Superior temporal gyrus (tissue), 1 donor: ENCODE measurements at regions not wholly inside any gene's neighbourhood (a gene's known extent, or its start where the extent isn't known, plus 50 kb on each side); places are given as distances from the start of the nearest gene placed in this dataset.
"Not testable (repeated sequence)": the region's sequence is repeated elsewhere in the genome, so short reads cannot be mapped to it uniquely, and the experiment has no call there.

Source experiments
- DNase-seq: peaks from one replicate; pipeline ENCODE4 v3.0.0-alpha.2; 2016; ENCODE audit errors: extremely low spot score

DNA sequence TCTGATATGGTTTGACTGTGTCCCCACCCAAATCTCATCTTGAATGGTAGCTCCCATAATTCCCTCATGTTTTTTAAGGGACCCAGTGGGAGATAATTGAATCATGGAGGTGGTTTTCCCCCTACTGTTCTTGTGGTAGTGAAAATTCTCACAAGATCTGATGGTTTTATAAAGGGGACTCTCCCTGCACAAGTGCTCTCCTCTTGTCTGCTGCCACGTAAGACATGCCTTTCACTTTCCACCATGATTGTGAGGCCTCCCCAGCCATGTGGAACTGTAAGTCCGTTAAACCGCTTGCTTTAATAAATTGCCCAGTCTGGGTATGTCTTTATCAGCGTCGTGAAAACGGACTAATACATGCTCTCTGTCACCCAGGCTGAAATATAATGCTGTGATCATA, 200.9 kb upstream of the SLIT2 start:
- no peak for DNase-seq

DNA sequence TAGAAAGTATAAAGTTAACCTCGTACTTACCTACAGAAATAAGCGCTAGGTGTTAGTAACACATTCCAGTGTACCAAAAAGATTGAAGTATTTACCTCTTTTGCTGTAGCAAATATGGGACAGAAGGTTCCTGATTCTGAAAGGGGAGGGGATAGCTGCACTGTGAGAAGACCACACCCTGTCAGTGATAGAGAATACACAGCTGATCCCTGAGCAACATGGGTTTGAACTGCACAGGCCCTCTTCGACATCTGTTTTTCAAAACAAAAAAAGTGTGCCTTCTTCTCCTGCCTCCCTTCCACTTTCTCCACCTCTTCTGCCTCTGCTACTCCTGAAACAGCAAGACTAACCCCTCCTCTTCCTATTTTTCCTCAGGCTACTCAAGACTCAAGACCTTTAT, 201.8 kb upstream of the SLIT2 start:
- DNase-seq = no peak

DNA sequence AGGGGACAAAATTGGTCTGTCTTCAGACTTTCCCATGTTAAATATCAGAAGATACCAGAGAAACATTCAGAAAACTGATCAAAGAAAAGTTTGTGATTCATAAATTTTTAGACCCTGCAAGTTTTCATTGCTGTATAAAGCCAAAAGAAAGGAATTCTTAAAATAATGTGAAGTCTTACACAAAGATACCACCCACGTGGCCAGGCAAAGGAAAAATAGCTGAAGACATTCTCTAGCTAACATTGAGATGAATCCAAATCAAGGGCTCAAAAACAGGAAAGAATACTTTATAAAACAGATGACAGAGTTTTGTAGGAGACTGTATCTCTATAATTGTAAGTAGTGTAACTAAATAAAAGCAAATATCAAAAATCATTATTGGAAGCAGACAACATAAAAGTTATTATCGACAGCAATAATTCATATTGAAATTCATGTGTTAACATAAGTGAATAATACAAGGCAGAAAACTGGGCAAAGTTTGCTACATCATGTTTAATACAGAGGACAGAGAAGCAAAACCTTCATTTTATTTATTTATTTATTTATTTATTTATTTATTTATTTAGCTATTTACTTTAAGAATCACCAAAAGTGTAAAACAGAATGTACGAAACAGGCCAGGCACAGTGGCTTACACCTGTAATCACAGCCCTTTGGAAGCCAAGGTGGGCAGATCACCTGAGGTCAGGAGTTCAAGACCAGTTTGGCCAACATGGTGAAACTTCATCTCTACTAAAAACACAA, 204.6 kb upstream of the SLIT2 start:
- DNase-seq = no peak

DNA sequence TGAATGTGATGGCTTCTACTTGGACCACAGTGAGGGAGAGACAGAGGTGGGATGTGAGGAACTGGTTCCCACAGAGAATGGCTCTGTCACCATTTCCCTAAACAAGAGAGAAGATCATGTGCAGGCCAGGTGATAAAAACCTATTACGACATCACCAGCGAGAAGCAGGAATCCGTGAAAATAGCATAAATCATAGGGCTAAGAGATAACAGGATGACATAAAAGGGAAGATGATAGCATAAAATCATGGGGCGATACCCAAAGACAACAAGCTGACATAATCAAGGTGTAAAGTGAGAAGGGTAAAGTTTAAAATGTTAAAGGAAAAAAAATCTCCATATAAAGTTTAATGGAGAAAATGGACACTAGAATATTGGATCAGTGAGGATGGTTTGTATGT, 205.5 kb upstream of the SLIT2 start:
- no peak for DNase-seq

DNA sequence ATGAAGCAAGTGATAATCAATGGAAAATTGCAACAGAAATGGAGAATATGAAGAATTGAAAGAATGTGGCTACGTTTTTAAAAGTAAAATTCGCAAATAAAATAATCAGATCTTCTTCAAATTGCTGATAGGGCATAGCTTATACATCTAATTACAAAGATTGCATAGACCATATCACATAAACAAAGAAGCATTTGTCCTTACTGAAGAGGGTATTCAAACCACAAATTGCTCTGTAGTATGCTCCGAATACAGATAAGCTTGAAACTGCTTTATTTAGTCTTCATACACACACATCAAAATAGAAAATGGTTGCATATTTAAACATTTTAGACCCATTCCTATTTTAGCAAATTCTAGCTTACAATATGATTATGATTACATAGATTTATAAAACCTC, 206.7 kb upstream of the SLIT2 start:
- DNase-seq = no peak

DNA sequence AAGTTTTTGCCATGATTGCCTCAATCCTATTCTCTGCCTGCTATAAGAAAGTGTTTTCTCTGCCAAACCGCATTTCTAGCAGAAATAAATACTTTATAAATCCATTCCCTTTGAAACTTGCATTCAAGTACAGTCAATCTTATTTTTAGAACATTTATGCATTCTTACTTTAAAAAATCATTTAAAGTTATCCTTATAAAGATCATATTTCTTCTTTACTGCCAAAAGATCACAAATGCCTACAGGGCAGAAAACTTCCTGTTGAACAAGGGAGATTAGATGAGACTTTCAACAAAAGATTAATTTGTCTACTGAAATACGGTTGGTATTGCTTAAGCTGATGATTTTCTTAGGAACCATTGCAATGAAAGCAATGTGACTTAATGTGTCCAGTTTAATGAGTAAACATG, 207.2 kb upstream of the SLIT2 start:
- no peak for DNase-seq

DNA sequence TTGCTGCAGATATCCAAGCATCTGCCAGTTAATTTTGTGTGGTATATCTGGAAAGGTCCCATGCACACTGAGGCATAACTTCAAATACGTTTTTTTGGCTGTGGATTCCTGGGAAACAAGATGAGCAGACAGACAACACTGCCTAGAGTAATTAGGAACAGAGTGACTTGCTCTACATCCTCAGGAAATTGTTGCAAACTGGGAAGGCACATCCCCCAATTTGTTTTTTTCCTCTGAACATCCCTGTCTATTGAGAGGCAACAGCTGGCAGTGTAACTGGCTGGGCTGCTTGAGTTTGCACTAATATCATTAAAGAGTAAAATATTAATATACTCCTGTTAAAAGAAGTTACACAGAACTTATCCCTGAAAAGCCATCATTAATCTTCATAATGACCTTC, 207.7 kb upstream of the SLIT2 start:
- no peak for DNase-seq

DNA sequence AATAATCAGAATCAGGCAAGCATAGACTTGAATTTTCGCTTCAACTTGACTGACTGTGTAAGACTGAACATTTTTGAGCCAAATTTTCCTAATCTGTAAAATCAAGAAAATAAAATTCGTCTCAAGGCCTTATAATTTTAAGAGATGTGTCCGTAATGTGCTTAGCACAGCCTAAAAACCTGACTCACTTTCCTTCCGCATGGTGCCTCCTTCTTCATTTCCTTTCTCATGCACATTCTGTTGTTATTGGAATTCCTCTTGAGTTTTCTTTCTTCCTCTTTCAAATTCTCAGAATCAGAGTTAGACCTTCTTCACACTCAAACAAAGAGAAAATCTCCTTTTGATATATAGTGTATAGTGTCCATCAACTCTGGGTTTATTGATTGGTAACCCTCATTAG, 208.9 kb upstream of the SLIT2 start:
- DNase-seq = no peak

DNA sequence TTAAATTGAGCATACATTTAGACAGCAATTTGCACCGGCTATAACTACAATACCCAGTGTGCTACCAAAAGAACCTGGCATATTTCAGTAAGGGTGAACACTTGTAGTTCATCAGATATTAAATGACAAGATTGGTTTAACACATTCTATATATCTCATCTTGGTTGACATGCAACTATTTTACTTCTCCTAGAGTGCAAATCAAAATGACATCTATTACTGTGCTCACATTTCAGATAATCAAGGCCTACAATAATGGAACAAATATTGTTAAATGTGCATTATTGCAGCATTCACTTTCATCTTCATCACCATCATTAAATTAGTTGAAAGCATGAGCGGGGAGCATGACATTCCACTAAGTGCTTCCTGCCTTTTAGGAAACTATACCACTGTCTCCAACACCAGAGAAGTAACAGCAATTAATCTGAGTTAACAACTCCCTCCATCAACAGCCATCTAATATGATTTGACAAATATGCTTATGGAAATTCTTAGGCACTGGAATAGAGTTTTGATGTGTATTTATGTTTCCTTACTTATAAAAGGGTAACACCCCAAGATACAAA, 209.8 kb upstream of the SLIT2 start:
- no peak for DNase-seq

DNA sequence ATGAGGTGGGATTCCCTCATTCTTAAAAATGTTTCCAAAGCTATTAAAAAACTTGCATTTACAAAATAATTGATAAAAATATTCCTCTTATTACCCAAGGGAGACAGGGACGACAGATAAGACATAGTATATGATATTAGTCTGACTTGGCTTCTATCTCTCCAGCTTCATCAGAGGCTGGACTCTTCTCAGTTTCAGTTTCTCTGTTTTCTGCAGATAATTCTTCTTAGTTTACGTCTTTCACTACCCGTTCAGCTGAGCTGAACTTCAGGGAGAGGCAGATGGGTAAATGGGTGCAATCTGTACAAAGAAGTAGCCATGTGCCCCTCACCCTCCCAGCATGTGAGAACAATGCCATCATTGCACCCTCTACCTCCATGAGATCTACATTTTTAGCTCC, 214.0 kb upstream of the SLIT2 start:
- no peak for DNase-seq

DNA sequence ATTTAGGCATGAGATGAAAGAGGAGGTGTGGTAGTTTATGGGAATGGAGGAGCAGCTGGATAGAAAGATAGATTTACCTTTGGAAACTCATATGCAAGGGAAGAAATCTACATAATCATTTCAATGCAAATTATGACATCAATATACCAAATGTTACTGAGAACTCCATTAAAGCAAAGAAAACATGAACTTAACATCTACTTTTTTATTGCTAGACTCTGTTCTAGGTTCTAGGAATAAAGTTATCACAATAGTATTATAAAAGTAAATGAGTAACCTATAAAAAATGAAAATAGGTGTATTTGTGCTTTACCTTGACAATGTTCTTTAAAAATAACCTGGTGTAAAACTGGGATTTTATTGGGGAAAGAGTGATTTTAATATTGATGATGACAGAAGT, 221.6 kb upstream of the SLIT2 start:
- no peak for DNase-seq

DNA sequence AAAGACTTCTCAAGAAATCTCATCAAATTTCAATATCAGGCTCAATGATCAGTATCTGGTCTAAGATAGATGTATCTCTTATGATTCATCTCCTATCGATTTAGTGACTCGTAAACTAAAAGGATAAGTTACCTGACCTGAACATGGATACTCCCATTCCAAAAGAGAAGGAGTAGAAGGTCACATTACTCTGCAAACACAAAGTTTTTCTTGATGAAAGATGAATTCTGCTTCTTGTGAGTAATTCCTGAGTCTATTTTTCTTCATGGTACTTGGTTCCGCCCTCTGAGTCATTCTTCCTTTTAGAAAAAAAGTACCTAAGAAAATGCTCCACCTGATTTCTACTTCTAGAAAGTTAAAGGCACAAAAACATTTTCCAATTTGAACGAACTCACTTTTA, 223.1 kb upstream of the SLIT2 start:
- no peak for DNase-seq

DNA sequence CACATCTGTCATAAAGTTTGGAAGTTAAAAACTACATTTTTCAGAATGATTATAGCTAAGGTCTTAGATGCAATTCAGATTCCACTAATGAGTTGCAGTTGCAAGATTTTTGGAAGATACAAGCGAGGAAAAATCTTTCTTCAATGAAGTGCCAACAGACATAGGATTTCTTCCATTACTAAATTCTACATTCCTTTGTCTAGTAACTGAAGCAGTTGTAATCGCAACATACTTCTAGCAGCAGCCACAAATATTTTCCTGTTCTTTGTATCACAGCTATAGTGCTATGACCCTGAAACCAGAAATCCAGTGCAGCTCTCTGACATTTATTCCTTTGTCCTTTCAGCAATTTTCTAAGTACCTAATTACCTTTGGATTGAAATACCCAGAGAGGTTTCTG, 225.2 kb upstream of the SLIT2 start:
- DNase-seq = no peak

DNA sequence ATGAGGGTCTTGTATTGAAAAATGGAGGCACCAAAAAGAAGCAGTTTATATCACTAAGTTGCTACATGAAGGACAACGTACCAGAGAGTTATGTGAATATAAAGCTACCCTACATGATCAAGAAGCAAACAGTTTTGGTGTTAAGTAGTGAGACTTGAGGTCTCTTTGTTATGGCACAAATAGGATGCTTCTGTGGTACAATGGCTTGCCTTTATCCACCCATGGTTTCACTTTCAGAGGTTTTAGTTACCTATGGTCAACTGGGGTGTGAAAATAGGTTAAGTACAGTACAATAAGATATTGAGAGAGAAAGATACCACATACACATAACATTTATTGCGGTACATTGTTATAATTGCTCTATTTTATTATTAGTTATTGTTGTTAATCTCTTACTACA, 229.2 kb upstream of the SLIT2 start:
- DNase-seq = no peak

DNA sequence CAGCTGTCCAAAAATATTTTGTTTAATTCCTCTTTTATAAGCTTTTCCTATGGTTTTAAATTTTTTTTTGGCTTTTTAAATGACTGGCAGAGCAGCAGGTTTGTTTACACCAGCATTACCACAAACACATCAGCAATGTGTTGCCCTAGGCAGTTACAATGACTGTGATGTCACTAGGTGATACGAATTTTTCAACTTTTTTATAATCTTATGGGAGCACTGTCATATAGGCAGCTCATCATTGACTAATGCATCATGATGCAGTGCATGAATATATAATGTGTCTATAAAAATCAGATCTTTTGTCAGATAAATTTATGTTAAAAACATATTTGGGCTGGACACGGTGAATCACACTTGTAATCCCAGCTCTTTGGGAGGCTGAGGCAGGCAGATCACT, 231.6 kb upstream of the SLIT2 start:
- no peak for DNase-seq

DNA sequence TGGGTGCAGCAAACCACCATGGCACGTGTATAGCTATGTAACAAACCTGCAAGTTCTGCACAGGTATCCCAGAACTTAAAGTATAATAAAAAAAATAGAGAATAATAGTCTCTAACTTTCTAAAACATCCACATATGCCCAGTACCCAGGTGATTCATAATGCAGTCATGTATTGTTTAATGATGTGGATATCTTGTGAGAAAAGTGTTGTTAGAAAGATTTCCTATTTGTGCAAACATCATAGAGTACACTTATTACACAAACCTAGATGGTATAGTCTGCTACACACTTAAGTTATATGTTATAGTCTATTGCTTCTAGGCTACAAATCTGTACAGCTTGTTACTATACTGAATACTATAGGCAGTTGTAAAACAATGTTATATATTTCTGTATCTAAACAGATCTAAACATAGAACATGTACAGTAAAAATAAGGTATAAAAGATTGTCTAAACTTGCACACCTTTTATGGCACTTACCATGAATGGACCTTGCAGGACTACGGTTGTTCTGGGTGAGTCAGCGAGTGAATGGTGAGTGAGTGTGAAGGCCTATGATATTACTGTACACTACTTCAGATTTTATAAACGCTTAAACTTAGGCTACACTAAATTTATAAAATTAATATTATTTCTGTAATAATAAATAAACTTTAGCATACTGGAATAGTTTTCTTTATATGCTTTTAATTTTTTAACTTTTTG, 232.2 kb upstream of the SLIT2 start:
- DNase-seq = no peak

DNA sequence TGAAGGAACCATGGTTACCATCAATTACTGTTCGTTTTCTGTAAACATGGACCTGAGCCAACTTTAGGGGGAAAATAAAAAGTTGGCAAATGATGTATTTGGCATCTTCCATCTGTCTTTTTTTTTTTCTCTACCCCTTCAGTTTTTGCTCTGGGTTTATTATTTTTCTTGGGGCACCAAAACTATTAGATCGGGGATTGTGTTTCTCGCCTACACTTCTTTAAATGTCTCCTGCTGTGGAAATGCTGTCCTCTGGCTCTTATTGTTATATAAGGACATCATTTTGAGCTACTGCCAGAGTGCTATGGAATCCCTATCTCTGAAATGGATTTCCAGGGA, 234.0 kb upstream of the SLIT2 start:
- no peak for DNase-seq

DNA sequence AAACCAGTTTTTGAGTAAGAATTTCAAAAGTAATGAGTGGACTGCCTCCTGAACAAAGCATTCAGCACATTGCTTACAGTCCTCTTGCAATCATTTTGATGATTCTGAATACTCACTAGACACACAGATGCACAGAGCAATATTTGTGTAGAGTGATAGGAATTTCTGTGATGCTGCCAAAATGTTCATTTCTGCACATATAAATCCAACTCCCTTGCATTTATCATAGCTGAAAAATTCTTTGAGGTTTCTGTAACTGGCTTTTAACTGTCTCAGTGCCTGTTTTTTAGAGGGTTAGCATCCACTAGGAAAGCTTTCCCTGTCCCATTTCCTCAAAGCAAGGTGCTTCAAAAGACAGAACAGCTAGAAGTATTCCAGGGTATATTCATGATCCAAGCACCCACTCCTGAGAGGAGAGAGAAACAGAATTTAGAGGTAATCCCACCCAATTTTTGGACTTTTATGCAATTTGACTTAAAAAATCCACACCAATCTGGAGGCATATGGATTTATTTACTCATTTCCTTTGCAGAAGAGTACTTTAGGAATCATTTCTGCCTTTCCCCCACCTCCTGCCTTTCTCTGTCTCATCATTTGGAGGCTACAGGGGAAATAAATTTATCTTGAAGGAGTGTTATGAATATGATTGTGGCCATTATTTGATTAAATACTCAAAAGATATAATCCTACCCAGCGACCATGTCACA, 234.5 kb upstream of the SLIT2 start:
- DNase-seq = peak; percentile 17

DNA sequence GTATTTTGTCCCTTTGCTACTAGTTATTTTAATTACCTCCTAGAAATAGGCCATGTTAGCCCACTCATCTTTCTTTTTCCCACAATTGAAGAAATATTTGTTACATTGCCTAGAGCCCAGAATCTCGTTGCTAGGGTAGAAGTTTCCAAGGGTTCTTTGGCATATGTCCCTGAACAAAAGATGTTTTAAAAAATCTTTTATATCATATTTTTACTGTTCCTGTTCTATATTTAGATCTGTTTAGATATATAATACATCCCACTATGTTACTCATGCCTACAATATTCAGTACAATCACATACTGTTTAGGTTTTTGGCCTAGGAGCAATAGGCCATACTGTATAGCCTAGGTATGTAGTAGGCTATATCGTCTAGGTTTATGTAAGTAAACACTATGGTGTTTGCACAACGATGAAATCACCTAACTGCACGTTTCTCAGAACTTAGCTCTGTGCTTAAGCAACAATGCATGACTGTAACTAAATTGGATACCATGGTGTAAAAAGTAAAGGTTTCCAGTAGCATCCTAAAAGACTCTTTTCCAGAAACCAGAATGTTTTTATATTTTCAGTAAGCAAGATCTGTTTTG, 236.0 kb upstream of the SLIT2 start:
- DNase-seq = peak; percentile 16

DNA sequence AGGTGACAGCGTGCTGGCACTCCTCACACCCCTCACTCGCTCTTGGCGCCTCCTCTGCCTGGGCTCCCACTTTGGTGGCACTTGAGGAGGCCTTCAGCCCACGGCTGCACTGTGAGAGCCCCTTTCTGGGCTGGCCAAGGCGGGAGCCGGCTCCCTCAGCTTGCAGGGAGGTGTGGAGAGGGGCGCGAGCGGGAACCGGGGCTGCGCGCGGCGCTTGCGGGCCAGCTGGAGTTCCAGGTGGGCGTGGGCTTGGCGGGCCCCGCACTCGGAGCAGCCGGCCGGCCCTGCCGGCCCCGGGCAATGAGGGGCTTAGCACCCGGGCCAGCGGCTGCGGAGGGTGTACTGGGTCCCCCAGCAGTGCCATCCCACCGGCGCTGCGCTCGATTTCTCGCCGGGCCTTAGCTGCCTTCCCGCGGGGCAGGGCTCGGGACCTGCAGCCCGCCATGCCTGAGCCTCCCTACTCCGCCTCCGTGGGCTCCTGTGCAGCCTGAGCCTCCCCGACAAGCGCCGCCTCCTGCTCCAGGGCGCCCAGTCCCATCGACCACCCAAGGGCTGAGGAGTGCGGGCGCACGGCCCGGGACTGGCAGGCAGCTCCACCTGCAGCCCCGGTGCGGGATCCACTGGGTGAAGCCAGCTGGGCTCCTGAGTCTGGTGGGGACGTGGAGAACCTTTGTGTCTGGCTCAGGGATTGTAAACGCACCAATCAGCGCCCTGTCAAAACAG, 247.7 kb upstream of the SLIT2 start:
- DNase-seq = not testable (repeated sequence)

DNA sequence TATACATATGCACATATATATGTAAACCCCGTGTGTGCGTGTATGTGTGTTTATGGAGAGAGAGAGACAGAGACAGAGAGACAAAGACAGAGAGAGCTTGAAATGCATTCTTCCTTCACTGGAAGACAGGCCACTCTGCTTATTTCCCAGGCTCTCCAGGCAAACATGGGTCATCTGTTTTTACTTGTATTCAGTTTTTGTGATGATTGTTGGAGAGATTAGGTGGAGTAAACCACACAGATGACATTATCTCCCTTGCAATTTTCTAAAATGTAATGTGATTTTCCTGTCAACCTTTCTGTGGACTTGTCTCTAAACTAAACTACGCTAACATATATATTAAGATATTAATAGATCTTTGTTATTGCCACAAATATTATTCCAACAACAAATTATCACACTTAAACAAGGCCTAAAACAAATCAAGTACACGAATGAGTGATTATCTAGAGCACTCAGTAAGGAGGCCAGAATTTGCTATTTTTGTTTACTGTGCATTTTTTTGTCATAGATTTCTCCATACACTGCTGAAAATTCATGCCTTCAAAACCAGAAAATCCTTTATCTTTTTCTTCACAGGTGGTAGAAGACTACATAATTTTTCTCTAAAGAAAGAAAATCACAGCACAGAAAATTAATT, 251.8 kb upstream of the SLIT2 start:
- DNase-seq = no peak
